ENCODE measurements at regions not wholly inside any gene's neighbourhood (a gene's known extent, or its start where the extent isn't known, plus 50 kb on each side); places are given as distances from the start of the nearest gene placed in this dataset.
"Not testable (repeated sequence)": the region's sequence is repeated elsewhere in the genome, so short reads cannot be mapped to it uniquely, and the experiment has no call there.

DNA sequence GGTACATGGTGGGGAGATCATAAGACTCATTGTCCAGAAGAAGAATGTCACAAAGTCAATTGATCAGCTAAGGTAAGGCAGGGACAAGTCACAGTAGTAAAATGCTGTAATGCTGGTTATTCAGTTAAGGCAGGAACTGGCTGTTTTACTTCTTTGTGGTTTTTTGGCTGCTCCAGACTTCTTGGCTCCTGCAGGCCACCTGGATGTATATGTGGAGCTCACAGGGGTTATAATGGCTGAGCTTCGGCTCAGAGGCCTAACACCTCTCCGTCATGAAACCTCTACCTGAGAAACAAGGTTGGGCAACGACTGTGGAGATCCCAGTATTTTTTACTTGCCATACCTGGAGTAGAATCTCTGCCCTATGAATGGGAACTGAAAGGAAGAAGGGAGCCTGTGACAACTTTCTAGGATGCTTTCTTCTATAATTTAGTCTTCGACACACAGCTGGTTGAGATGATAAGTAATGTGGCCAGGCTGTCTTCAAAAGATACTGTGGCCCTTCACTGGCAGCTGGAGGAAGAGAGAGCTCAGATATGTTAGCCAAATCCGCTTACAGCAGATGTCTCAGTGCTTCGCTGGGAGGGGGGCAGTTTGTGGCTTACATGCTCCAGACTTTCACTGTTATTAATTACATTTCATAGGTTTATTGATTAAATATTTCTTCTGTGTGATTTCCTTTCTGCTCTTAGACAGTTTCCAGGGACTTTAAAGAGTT lies 887.8 kb downstream of the IGSF11 start:
- DNase-seq = no peak

DNA sequence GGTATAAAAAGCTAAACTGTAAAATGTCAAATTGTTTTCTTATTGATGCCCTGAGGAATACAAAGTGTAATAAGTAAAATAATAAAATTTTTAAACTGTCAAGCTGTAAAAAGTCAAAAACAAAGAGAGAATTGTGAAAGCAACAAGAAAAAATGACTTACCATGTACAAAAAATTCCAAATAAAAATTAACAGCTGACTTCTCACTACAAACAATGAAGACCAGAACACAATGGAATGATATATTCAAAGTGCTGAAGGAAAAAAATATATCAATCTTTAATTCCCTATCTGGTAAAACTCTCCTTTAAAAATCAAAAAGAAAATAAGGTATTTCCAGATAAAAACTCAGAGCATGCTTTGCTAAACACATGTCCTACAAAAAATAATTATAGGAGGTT lies 883.5 kb downstream of the IGSF11 start:
- DNase-seq = no peak

DNA sequence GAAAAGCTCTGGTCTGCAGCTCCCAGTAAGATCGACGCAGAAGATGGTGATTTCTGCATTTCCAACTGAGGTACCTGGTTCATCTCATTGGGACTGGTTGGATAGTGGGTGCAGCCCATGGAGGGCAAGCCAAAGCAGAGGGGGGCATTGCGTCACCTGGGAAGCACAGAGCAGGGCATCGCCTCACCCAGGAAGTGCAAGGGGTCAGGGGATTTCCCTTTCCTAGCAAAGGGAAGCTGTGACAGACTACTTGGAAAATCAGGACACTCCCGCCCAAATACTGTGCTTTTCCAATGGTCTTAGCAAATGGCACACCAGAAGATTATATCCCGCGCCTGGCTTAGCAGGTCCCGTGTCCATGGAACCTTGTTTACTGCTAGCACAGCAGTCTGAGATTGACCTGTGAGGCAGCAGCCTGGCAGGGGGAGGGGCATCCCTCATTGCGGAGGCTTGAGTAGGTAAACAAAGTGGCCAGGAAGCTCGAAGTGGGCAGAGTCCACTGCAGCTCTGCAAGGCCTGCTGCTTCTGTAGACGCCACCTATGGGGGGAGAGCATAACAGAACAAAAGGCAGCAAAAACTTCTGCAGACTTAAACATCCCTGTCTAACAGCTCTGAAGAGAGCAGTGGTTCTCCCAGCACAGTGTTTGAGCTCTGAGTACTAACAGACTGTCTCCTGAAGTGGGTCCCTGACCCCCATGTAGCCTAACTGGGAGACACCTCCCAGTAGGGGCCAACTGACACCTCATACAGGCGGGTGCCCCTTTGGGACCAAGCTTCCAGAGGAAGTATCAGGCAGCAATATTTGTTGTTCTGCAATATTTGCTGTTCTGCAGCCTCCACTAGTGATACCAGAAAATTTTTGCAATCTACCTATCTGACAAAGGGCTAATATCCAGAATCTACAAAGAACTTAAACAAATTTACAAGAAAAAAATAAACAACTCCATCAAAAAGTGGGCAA lies 871.7 kb downstream of the IGSF11 start:
- not testable (repeated sequence) for DNase-seq

DNA sequence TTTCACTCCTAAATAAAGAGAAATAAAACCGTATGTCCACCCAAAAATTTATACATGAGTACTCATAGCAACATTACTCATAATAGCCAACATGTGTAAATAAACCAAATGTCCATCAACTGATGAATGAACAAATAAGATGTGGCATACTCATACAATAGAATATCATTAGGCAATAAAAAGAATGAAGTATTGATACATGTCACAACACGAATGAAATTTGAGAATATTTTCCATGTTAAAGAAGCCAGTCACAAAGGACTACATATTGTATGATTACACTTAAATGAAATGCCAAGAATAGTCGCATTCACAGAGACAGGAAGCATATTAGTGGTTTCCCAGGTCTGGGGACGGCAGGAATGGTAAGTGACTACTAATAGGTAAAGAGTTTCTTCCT lies 869.2 kb downstream of the IGSF11 start:
- no peak for DNase-seq

DNA sequence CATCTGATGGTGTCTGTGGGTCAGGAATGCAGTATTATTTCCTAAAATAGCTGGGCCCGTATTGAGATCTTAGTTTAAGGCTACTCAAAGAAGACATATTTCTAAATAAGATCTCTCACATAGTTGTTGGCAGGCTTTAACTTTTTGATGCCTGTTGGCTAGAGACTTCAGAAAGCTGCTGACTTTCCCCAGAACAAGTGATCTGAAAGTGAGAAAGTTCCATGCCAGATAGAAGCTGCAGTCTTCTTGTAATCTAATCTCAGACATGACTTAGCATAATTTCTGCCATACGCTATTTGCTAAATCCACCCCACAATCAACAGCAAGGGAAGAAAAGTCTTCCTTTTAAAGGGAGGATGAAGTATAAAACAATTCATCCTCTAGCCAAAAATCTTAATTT lies 867.1 kb downstream of the IGSF11 start:
- DNase-seq = no peak

DNA sequence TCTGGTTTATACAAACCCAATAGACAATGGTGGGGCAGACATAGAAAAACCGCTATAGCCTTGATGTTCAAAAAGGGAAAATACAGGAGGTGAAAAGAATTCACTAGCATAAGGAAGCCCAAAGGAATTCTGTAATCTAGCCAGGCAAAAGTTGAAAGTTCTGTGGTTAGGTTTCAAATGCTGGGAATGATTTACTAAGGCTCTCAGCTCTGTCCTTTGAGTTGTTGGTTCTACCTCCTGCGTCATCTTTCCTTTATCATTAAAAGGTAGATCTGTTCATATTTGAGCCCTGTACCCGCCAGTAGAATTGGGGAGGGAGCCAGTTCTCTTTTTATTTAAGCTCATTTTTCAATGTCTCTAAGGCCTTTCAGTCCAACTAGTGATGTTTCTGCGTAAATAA lies 866.5 kb downstream of the IGSF11 start:
- DNase-seq = no peak

DNA sequence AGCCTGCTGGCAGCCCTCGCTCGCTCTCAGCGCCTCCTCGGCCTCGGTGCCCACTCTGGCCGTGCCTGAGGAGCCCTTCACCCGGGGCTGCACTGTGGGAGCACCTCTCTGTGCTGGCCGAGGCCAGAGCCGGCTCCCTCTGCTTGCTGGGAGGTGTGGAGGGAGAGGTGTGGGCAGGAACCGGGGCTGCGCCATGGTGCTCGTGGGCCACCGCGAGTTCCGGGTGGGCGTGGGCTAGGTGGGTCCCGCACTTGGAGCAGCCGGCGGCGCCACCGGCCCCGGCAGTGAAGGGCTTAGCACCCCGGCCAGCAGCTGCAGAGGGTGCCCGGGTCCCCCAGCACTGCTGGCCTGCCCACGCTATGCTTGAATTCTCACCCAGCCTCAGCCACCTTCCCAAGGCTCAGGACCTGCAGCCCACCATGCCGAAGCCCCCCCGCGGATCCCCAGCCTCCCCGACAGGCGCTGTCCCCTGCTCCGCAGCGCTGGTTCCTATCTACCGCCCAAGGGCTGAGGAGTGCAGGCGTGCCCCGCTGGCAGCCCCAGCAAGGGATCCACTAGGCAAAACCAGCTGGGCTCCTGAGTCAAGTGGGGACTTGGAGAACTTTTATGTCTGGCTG lies 863.3 kb downstream of the IGSF11 start:
- no peak for DNase-seq

DNA sequence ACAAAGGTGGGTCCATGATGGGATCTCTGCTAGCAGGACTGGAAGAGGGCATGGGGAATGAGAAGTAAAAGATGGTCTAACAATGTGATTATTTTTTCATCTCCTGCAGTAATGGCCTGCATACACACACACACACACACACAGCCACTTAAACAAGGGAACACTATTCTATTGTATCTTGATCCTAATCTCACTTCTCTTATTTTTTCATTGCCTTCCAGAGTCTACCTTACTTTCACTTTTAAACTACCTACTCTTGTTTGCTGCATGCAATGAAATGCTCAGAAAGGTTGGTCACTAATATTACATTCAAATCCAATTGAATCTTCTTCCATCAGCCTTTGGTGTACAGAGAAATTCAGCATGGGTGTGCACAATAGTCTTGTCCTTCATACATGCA lies 853.8 kb downstream of the IGSF11 start:
- no peak for DNase-seq

DNA sequence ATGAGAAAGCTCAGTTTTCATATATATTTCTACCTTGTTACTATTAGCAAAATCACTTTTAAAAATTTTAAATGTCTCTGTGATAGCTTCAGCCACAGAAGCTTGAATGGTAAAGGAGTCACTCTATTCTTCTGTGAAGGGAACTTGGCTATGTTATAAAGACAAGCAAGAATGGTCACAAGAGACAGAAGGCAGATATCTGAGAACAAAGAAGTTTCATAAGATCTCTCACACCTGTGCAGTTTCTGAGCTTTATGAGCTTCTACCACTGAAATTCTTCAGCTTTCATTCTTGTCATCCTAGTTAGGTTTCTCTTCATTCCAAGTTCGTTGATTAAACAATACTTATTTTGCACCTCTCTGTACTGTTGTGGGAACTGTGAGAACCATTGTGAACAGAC lies 853.4 kb downstream of the IGSF11 start:
- DNase-seq = no peak

DNA sequence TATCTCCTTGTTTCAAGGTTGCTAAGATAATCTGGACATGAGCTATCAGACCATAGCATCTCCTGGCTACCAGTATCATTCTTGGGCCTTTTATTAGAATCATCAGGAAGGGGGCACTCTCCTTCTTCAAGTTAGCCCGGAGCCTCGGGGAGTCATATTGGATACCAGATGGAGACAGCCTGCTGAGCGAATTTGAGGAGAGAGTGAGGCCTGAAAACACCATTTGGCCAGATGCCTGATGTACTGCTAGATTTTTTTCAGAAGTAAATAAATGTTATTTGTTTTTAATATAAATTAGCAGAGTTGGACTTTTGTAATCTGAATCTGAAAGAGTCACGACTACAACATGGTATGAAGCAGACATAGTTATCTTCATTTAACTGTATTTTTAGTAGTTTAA lies 848.6 kb downstream of the IGSF11 start:
- no peak for DNase-seq

DNA sequence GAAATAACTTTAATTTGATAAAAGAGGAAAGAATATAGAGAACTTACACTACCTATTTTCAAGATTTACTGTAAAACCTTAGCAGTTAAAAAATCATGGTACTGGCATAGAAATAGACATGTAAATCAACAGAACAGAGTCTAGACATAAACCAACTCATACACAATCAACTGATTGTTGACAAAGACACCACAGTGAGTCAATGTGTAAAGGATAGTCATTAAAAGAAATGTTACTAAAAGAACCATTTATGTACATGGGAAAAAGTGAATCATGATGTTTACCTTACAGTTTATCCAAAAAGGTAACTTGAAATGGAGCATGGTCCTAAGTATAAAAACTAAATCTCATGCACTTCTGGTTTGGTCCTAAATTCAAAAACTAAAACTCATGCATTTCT lies 847.4 kb downstream of the IGSF11 start:
- DNase-seq = no peak

DNA sequence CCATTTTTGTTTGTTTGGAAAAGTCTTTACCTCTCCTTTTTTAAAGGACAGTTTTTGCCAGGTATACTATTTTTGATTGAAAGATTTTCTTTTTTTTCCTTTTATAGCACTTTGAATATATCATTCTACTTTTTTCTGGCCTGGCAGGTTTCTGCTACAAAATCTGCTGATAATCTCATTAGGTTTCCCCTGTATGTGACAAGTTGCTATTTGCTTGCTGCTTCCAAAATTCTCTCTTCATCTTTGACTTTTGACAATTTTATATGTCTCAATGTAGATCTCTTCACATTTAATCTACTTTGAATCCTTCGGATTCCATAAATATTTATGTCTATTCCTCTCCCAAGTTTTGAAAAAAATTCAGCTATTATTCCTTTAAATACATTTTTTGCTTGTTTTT lies 838.5 kb downstream of the IGSF11 start:
- no peak for DNase-seq

DNA sequence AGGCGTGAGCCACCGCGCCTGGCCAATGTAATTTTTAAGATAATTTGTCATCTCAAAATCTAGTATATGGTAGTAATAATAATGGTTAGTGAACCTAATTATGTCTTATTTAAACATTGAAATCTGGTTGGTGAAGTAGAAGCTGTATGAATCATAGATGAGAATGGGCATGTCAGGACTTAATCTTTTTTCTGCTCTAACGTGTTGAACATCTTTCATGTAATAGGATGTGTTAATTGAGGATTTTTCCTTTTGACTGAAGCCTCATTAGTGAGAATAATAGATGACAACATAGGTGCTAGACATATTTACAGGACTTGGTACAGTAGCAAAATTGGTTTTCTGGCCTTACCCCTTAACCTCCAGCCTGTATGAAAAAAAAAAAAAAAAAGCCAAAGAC lies 835.6 kb downstream of the IGSF11 start:
- DNase-seq = no peak

DNA sequence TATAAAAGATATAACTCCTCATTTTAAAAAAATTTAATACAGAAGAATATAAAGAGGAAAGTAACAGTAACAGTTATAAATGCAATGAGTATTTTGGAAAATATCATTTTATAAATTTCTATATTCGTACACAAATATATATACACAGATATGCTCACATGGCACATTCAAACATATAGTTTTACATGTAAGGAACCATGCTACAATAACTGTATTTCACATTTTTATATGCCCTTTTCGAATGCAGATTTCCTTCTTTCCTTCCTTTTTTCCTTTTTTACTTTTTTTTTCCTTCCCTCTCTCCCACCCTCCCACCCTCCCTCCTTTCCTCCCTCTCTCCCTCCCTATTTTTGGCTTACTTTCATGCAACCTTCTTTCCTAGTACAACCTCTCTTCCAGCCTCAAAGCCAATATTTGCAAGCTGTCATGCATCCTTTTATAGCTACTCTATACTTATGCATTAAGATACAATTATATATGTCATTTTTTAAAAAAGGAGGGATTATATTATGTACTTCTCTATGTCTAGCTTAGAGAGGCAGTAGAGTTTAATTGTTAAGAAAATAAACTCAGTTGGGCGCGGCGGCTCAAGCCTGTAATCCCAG lies 830.5 kb downstream of the IGSF11 start:
- no peak for DNase-seq

DNA sequence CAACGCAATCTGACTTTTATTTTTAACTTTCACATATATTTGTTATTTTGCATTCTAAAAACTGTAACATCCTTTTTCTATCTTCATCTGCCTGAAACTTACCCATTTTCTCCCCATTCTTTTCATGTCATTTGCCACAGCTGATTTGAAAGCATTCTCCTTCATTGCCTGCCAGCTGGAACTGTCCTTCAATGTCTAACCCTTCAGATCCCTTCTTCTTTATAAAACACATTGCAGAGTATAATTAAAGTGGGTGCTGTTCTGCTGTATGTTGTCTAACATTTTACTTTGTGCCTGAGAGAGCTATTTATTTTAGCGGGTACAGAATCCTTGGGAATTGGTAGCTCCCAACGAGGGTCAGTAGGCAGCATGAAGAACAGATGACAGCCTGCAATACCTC lies 827.4 kb downstream of the IGSF11 start:
- DNase-seq = no peak

DNA sequence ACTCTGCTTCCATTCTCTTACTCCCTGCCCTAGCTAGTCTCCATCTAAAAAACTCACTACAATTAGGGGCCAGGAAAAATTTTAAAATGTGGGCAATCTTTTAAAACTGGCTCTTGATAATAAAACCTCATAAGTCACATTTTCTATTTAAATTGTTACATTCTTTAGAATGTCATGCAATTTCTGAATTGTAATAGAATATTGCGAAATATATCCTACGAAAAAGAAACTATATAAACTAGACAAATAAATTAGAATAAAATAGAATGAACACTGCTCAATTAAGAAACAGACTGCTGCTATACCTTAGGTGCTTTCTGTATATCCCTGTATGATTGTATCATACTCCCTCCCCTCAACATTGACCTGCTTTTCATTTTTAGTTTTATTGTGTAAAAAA lies 826.0 kb downstream of the IGSF11 start:
- DNase-seq = no peak

DNA sequence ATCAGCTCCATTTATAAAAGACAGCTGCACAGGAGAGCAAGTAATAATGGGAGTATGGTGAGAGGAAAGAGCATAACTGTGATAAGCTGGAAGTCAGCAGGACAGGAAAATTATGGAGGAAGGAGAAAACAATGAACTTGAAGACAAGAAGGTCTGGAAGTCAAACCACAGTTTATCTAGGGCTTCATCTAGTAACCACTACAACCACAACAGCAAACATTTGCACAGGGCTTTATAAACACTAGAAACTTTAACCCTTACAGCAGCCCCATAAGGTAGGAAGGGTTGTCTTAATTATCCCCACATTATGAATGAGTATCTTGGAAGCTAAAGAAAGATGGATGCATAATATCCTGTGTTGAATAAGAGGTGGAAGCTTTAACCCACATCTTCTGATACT lies 820.8 kb downstream of the IGSF11 start:
- DNase-seq = no peak

DNA sequence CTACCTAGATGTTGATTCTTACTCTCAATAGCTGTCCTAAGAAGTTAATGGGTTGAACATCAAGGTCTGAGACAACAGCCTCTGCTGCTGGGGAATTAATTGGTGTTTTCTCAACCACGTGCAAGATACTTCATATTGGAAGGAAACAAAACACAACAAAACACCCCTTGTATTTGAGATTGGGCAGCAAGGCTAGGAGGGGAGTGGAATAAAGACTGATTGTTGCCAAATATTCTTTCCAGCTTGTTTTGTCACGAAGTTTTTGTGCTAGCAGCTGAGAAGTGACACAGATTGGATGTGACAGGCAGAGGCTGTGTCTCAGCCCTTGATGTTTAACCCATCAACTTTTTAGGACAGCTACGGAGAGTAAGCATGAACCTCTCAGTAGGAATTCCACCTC lies 808.4 kb downstream of the IGSF11 start:
- no peak for DNase-seq

DNA sequence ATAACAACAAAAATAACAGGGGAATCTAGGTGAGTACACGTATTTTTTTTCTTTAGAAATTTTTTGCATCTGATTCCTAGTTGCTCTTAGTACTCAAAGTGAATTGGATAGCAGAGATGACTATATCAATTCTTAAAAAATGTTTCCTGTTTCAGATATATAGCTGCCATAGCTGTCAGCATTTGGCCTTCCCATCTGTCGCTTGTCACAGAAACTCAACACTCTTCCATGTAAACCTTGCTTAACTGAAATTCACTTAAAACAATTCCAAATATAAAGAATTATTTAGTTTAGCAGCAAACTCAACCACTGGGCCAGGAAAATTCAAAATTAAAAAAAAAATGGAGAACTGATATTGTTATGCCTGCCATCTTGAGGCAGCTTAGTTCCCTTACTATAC lies 807.5 kb downstream of the IGSF11 start:
- DNase-seq = no peak

DNA sequence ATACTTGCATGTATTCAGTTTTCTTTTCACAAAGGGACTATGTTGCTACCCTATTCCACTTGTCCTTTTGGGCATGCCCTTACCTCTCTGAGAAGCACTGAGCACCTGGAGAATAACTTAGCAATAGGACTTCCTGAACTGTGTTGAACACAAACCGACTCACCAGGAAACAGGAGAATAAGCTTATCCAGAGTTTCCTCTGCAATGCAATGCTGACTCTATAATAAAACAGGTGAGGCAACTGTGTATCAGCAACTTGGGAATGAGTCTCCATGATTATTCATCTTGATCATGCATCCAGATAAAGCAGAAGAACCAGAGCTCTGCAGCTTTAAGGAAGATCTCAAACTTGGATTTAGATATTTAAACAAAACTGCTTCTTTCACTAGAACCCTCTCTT lies 806.5 kb downstream of the IGSF11 start:
- no peak for DNase-seq

DNA sequence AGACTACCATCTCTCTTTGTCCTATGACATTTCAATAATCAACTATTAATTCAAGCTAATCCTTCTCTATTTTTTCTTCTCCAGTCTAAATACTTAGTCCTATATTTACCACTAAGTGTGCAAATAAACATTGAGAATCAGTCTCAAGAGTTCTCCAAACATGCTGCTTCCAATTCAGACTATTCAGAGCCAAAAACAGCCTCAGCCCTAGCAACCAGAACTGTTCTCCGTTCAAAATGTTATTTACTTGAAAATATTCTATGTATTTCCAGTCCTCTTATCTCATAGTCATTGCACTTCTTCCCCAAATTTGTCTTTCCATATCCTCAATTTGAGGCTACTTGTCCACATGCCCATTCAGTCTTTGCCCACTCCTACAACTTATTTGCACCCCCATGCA lies 805.5 kb downstream of the IGSF11 start:
- peak; percentile 22 to 63 (median 32) for DNase-seq

DNA sequence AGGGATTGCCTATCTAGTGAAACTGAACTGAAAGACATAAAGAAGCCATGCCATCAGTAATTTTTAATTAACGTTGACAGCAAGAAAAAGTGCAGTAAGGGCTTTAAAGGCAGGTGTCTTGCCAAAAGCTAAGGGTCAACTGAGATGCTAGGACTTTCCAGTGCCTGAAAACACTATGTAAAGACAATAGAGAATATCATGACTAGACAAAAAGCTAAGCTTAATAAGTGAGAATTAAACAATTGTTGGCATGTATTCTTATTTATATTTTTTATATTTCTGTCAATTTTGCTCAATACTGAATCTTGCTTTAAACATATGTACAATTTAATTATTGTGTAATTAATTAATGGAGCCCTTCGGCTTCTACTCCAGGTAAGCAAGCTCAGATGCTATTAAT lies 803.1 kb downstream of the IGSF11 start:
- DNase-seq = no peak

DNA sequence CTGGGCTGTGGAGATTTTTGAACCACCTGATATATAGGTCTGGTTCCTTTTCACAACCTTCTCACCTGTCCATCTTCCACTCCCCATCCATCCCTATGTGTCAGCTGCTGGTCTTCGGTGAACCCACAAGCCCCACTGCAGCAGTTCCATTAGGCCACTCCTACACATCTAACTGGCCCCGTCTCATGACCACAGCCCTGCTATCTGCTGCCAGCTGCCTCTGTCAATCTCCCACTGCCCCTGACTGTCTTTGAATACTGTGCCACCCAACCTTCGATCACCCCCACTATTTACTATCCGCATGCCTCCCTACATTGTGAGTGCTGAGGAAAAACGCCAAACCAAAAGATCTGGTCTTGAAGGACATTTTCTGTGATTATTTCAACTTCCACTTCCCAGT lies 795.4 kb downstream of the IGSF11 start:
- DNase-seq = no peak
